Fibroblast of lung (primary cell): ENCODE measurements at regions not wholly inside any gene's neighbourhood (a gene's known extent, or its start where the extent isn't known, plus 50 kb on each side); places are given as distances from the start of the nearest gene placed in this dataset.

ENCODE experiments used
- DNase-seq, 2 donors: peaks; one replicate each; pipeline versions ENCODE4 v3.0.0 to v3.0.0-alpha.2; 2010; ENCODE audit warnings: low read depth in 2 of 2
- H2AFZ ChIP-seq: 2 replicates; pipeline ENCODE4 v1.5.1; 2012; ENCODE audit warnings: low read length, control low read depth, inconsistent platforms
- H3K27ac ChIP-seq: 2 replicates; pipeline ENCODE4 v1.5.1; 2011; ENCODE audit warnings: low read length, control low read depth; ENCODE audit not compliant: insufficient read depth
- H3K27me3 ChIP-seq: 2 replicates; pipeline ENCODE4 v1.5.1; 2011; ENCODE audit warnings: mild to moderate bottlenecking, low read length; ENCODE audit not compliant: control insufficient read depth, insufficient read depth
- H3K36me3 ChIP-seq: 2 replicates; pipeline ENCODE4 v1.5.1; 2011; ENCODE audit warnings: low read length; ENCODE audit not compliant: control insufficient read depth, insufficient read depth
- H3K4me1 ChIP-seq: 2 replicates; pipeline ENCODE4 v1.5.1; 2011; ENCODE audit warnings: low read length; ENCODE audit not compliant: control insufficient read depth, insufficient read depth; ENCODE audit errors: extremely low read depth
- H3K4me2 ChIP-seq: 2 replicates; pipeline ENCODE4 v1.5.1; 2011; ENCODE audit warnings: low read length, control low read depth; ENCODE audit not compliant: insufficient read depth; ENCODE audit errors: extremely low read depth
- H3K4me3 ChIP-seq, 4 experiments: fragments of 200-600 bp in 1 of 4; sonication (generic) in 1 of 4; replicated peaks in 1 of 4; 2 replicates each; pipeline ENCODE4 v1.5.1; 2011 to 2016; ENCODE audit warnings: low read length in 4 of 4, low read depth in 3 of 4, mild to moderate bottlenecking in 3 of 4, control low read depth in 2 of 4, inconsistent platforms in 1 of 4, mixed read lengths in 1 of 4; ENCODE audit not compliant: insufficient read depth in 1 of 4; ENCODE audit errors: control extremely low read depth in 1 of 4
- H3K79me2 ChIP-seq: 2 replicates; pipeline ENCODE4 v1.5.1; 2012; ENCODE audit warnings: mild to moderate bottlenecking, low read length, inconsistent platforms; ENCODE audit not compliant: control insufficient read depth, insufficient read depth
- H3K9ac ChIP-seq: 2 replicates; pipeline ENCODE4 v1.5.1; 2011; ENCODE audit warnings: mild to moderate bottlenecking, low read length, control low read depth; ENCODE audit not compliant: insufficient read depth
- H3K9me3 ChIP-seq: 2 replicates; pipeline ENCODE4 v1.5.1; 2012; ENCODE audit warnings: low read depth, low read length; ENCODE audit not compliant: control insufficient read depth, insufficient read depth
- H4K20me1 ChIP-seq: 2 replicates; pipeline ENCODE4 v1.5.1; 2011; ENCODE audit warnings: low read length; ENCODE audit not compliant: control insufficient read depth, insufficient read depth; ENCODE audit errors: extremely low read depth
- EZH2 ChIP-seq: IDR thresholded peaks from 2 replicates; pipeline ENCODE4 v1.5.1; 2012; ENCODE audit warnings: low read length, control low read depth, mild to moderate bottlenecking; ENCODE audit errors: missing control alignments
- TF ChIP-seq, protein P1 (sequence below), 2 donors: IDR thresholded peaks in 1 of 2; conservative IDR thresholded peaks in 1 of 2; 1 replicate in 1 of 2; 2 replicates in 1 of 2; pipeline ENCODE4 v1.5.1; 2011 to 2012; ENCODE audit warnings: low read length in 2 of 2, control low read depth in 1 of 2, inconsistent platforms in 1 of 2, low read depth in 1 of 2, mild to moderate bottlenecking in 1 of 2

DNA sequence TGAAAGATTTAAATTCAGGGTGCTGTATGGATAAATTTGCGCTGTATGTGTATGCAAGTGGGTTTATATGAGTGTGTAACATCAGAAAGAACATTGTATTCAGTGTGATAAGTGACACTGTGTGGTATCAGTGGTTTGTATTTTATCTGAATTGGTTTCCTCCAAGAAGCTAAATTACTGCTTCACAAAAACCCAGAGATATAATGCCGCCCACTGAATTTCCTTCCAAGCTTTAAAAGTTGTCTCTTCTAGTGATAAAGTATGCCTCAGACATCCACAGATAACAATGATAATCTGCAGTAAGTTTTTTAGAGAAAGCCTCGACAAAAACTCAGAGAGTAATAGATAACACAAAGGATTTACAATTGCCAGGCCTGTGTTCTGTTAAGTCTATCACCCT, 710.6 kb upstream of the HS3ST1 start:
- no peak overlapping the region for H2AFZ ChIP-seq
- no peaks in the 10 kb centered on the region for H3K4me1 ChIP-seq
- H3K4me2 ChIP-seq, result no peak overlapping the region
- H3K79me2 ChIP-seq, result no peaks in the 10 kb centered on the region
- no peak overlapping the region for H3K4me3 ChIP-seq
- no peaks in the 10 kb centered on the region for H3K36me3 ChIP-seq
- no peak overlapping the region for H3K27ac ChIP-seq
- H3K9me3 ChIP-seq, result no peaks in the 10 kb centered on the region
- H3K9ac ChIP-seq, result no peak overlapping the region
- H4K20me1 ChIP-seq, result no peaks in the 10 kb centered on the region
- no peak for DNase-seq
- no peaks in the 10 kb centered on the region for H3K27me3 ChIP-seq
- TF ChIP-seq EZH2, result no peak
- TF ChIP-seq, protein P1, sequence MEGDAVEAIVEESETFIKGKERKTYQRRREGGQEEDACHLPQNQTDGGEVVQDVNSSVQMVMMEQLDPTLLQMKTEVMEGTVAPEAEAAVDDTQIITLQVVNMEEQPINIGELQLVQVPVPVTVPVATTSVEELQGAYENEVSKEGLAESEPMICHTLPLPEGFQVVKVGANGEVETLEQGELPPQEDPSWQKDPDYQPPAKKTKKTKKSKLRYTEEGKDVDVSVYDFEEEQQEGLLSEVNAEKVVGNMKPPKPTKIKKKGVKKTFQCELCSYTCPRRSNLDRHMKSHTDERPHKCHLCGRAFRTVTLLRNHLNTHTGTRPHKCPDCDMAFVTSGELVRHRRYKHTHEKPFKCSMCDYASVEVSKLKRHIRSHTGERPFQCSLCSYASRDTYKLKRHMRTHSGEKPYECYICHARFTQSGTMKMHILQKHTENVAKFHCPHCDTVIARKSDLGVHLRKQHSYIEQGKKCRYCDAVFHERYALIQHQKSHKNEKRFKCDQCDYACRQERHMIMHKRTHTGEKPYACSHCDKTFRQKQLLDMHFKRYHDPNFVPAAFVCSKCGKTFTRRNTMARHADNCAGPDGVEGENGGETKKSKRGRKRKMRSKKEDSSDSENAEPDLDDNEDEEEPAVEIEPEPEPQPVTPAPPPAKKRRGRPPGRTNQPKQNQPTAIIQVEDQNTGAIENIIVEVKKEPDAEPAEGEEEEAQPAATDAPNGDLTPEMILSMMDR (conservative IDR thresholded peaks at IDR 0.05 in 1 of 2, IDR thresholded peaks at IDR 0.05 in 1 of 2; ENCODE audit: low read depth in 1 of 2, low read length in 2 of 2), result no peak

DNA sequence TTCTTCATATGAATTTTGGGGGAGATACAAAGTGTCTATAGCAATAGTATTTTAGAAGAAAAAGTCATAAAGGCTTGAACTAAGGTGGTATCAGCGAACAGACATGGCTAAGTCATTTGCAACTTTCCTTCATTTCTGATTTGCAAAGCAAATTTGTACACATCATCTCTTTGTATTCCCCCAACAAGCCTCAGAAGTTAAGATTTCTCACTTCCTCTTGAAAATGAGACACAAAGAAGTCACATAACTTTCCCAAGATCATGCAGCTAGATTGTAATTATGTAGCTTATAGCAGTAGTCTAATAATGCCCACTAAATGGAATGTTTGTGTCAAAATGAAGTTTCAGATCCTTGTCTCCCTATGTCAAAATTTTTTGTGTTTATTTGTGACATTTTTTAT, 709.8 kb upstream of the HS3ST1 start:
- no peak for TF ChIP-seq EZH2
- TF ChIP-seq, protein P1 (conservative IDR thresholded peaks at IDR 0.05 in 1 of 2, IDR thresholded peaks at IDR 0.05 in 1 of 2; ENCODE audit: low read depth in 1 of 2, low read length in 2 of 2), result no peak
- Histone ChIP-seq H3K27me3 (no peaks in the 10 kb centered on the region), H3K4me3 (no peak overlapping the region), H3K79me2 (no peaks in the 10 kb centered on the region), H3K9ac (no peak overlapping the region), H3K4me2 (no peak overlapping the region), H3K27ac (no peak overlapping the region), H3K9me3 (no peaks in the 10 kb centered on the region), H2AFZ (no peak overlapping the region), H3K4me1 (no peaks in the 10 kb centered on the region), H4K20me1 (no peaks in the 10 kb centered on the region), H3K36me3 (no peaks in the 10 kb centered on the region)
- no peak for DNase-seq

DNA sequence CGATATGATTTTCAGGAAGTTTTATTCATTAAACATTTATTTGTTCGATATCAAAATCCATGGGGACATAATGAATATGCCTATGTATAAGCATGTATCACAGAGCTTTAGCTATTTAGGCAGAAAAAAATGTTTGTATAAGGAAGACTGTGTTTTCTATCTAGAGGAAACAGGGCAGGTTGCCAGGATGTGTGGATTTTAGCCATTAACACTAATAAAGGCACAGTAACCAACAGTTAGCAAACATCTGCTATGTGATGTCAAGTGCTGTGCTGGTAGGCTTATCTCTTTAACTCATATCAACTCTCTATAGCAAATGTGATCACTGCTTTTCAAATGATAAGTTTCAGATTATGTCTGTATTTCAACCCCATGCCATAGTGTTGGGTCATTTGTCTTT, 708.9 kb upstream of the HS3ST1 start:
- H3K79me2 ChIP-seq, result no peaks in the 10 kb centered on the region
- TF ChIP-seq, protein P1 (conservative IDR thresholded peaks at IDR 0.05 in 1 of 2, IDR thresholded peaks at IDR 0.05 in 1 of 2; ENCODE audit: low read depth in 1 of 2, low read length in 2 of 2), result no peak
- no peak overlapping the region for H2AFZ ChIP-seq
- no peak overlapping the region for H3K4me2 ChIP-seq
- no peaks in the 10 kb centered on the region for H3K4me1 ChIP-seq
- H3K9me3 ChIP-seq, result no peaks in the 10 kb centered on the region
- no peak for DNase-seq
- H3K4me3 ChIP-seq, result no peak overlapping the region
- no peak overlapping the region for H3K9ac ChIP-seq
- no peaks in the 10 kb centered on the region for H3K27me3 ChIP-seq
- H4K20me1 ChIP-seq, result no peaks in the 10 kb centered on the region
- H3K36me3 ChIP-seq, result no peaks in the 10 kb centered on the region
- no peak overlapping the region for H3K27ac ChIP-seq
